ENCODE measurements at regions not wholly inside any gene's neighbourhood (a gene's known extent, or its start where the extent isn't known, plus 50 kb on each side); places are given as distances from the start of the nearest gene placed in this dataset.

DNA sequence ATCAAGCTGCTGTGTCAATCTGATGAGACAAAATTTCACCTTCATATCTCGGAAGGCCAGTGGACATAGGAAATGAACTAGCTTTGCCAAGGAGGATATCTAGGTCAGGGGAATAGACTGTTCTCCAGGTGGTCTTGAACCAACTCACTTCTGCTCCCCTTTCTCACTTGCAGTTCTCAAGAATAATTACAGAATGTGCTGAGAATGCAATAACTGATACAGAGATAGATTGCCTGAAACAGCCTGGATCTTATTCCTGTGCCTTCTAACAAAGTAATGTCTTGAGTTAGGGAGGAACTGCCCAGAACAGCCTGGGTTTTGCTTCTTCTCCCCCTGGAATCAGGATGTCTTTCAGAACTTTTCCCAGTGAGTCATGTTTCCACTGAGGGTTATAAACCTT lies 636.7 kb downstream of the KCNT2 start:
- TF ChIP-seq GATA2 (IDR thresholded peaks at IDR 0.05; ENCODE audit: low read depth, low read length) (no peak), GATA3 (IDR thresholded peaks at IDR 0.05; ENCODE audit: low read depth, low read length) (no peak)
